ENCODE measurements at regions not wholly inside any gene's neighbourhood (a gene's known extent, or its start where the extent isn't known, plus 50 kb on each side); places are given as distances from the start of the nearest gene placed in this dataset.

GRCh38 chr2:439556-440402 is 151.9 kb upstream of the ALKAL2 start:
- TF ChIP-seq POLR2A (IDR thresholded peaks at IDR 0.05) = no peak
- TF ChIP-seq, protein P1, sequence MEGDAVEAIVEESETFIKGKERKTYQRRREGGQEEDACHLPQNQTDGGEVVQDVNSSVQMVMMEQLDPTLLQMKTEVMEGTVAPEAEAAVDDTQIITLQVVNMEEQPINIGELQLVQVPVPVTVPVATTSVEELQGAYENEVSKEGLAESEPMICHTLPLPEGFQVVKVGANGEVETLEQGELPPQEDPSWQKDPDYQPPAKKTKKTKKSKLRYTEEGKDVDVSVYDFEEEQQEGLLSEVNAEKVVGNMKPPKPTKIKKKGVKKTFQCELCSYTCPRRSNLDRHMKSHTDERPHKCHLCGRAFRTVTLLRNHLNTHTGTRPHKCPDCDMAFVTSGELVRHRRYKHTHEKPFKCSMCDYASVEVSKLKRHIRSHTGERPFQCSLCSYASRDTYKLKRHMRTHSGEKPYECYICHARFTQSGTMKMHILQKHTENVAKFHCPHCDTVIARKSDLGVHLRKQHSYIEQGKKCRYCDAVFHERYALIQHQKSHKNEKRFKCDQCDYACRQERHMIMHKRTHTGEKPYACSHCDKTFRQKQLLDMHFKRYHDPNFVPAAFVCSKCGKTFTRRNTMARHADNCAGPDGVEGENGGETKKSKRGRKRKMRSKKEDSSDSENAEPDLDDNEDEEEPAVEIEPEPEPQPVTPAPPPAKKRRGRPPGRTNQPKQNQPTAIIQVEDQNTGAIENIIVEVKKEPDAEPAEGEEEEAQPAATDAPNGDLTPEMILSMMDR (IDR thresholded peaks at IDR 0.05 in 4 of 5, conservative IDR thresholded peaks at IDR 0.05 in 1 of 5) = no peak

All from gastrocnemius medialis (tissue), 4 donors.